WTC11 (cell line): ENCODE measurements at regions not wholly inside any gene's neighbourhood (a gene's known extent, or its start where the extent isn't known, plus 50 kb on each side); places are given as distances from the start of the nearest gene placed in this dataset.

ENCODE experiments used
- ATAC-seq: fragments of 200-7000 bp; cut with Tn5 transposase; 2 replicates; pipeline ENCODE4 v1.10.0; 2021; ENCODE audit warnings: mild to moderate bottlenecking, moderate library complexity
- CTCF ChIA-PET: fragments of 300-600 bp; sonication (Branson Sonifier 250); formaldehyde crosslinking; loops from one replicate; lab custom pipeline; 2021; ENCODE audit warnings: antibody characterized with exemption; lab: Charles Lee
- POLR2A ChIA-PET: fragments of 350-600 bp; sonication (Branson Sonifier 250); formaldehyde crosslinking; loops from one replicate; lab custom pipeline; 2021; ENCODE audit warnings: antibody characterized with exemption; lab: Charles Lee
- DNase-seq: peaks from one replicate; pipeline ENCODE4 v3.0.0; 2021; ENCODE audit warnings: low spot score
- H3K27ac Mint-ChIP-seq: 2 replicates; pipeline ENCODE4 v1.8.0; 2021; ENCODE audit warnings: mixed read lengths
- H3K27me3 Mint-ChIP-seq: 2 replicates; pipeline ENCODE4 v1.8.0; 2021; ENCODE audit warnings: low read depth, mild to moderate bottlenecking, moderate library complexity, mixed read lengths
- H3K36me3 Mint-ChIP-seq: 2 replicates; pipeline ENCODE4 v1.8.0; 2021; ENCODE audit warnings: mixed read lengths
- H3K4me1 Mint-ChIP-seq: 2 replicates; pipeline ENCODE4 v1.8.0; 2022; ENCODE audit warnings: mixed read lengths
- H3K4me3 Mint-ChIP-seq: 2 replicates; pipeline ENCODE4 v1.8.0; 2021; ENCODE audit warnings: mild to moderate bottlenecking, moderate library complexity, mixed read lengths
- H3K9me3 Mint-ChIP-seq: 2 replicates; pipeline ENCODE4 v1.8.0; 2021; ENCODE audit warnings: mixed read lengths
- CBFB ChIP-seq: sonication (generic); formaldehyde crosslinking; IDR thresholded peaks from 2 replicates; pipeline ENCODE4 v1.8.1; 2022; ENCODE audit warnings: mild to moderate bottlenecking, low read depth, missing genetic modification reagents
- CREB1 ChIP-seq: sonication (generic); formaldehyde crosslinking; IDR thresholded peaks from 2 replicates; pipeline ENCODE4 v1.8.0; 2023; ENCODE audit warnings: mild to moderate bottlenecking, missing genetic modification reagents
- E2F5 ChIP-seq: sonication (generic); formaldehyde crosslinking; IDR thresholded peaks from 2 replicates; pipeline ENCODE4 v1.8.1; 2022; ENCODE audit warnings: mild to moderate bottlenecking, moderate library complexity, missing genetic modification reagents
- EMX1 ChIP-seq: fragments of 250-450 bp; sonication (Bioruptor Pico); IDR thresholded peaks from 2 replicates; pipeline ENCODE4 v1.8.0; 2021; ENCODE audit warnings: mild to moderate bottlenecking
- FOXJ3 ChIP-seq: sonication (generic); formaldehyde crosslinking; IDR thresholded peaks from 2 replicates; pipeline ENCODE4 v1.9.0; 2021; ENCODE audit warnings: missing genetic modification reagents, mild to moderate bottlenecking, borderline replicate concordance
- FOXK1 ChIP-seq: sonication (generic); formaldehyde crosslinking; IDR thresholded peaks from 2 replicates; pipeline ENCODE4 v1.8.0; 2022; ENCODE audit warnings: mild to moderate bottlenecking, moderate library complexity, missing genetic modification reagents
- FOXP1 ChIP-seq: sonication (generic); formaldehyde crosslinking; IDR thresholded peaks from 2 replicates; pipeline ENCODE4 v1.8.0; 2022; ENCODE audit warnings: missing genetic modification reagents, mild to moderate bottlenecking, moderate library complexity, borderline replicate concordance
- GRHL2 ChIP-seq: fragments of 250-450 bp; sonication (Bioruptor Pico); IDR thresholded peaks from 2 replicates; pipeline ENCODE4 v1.8.0; 2022; ENCODE audit warnings: mild to moderate bottlenecking, moderate library complexity; ENCODE audit not compliant: insufficient replicate concordance, severe bottlenecking
- GTF2I ChIP-seq: fragments of 250-450 bp; sonication (Bioruptor Pico); conservative IDR thresholded peaks from 2 replicates; pipeline ENCODE4 v1.4.0; 2021; ENCODE audit warnings: mild to moderate bottlenecking
- HMGXB4 ChIP-seq: sonication (generic); formaldehyde crosslinking; IDR thresholded peaks from 2 replicates; pipeline ENCODE4 v1.8.1; 2023; ENCODE audit warnings: mild to moderate bottlenecking, moderate library complexity, missing genetic modification reagents
- IRF1 ChIP-seq: sonication (generic); formaldehyde crosslinking; IDR thresholded peaks from 2 replicates; pipeline ENCODE4 v1.8.0; 2023; ENCODE audit warnings: missing genetic modification reagents
- KAT7 ChIP-seq: sonication (generic); formaldehyde crosslinking; IDR thresholded peaks from 2 replicates; pipeline ENCODE4 v1.8.1; 2023; ENCODE audit warnings: missing genetic modification reagents, mild to moderate bottlenecking, borderline replicate concordance
- NFE2L1 ChIP-seq: sonication (generic); formaldehyde crosslinking; IDR thresholded peaks from 2 replicates; pipeline ENCODE4 v1.8.1; 2023; ENCODE audit warnings: missing genetic modification reagents
- TCF7 ChIP-seq: sonication (generic); formaldehyde crosslinking; IDR thresholded peaks from 2 replicates; pipeline ENCODE4 v1.8.0; 2022; ENCODE audit warnings: mild to moderate bottlenecking, low read depth, missing genetic modification reagents, moderate library complexity
- ZNF263 ChIP-seq: sonication (generic); formaldehyde crosslinking; IDR thresholded peaks from 2 replicates; pipeline ENCODE4 v1.8.1; 2022; ENCODE audit warnings: low read depth, mild to moderate bottlenecking, moderate library complexity, missing genetic modification reagents
- ZNF281 ChIP-seq: sonication (generic); formaldehyde crosslinking; IDR thresholded peaks from 2 replicates; pipeline ENCODE4 v1.8.0; 2023; ENCODE audit warnings: mild to moderate bottlenecking, missing genetic modification reagents
- ZNF416 ChIP-seq: fragments of 250-450 bp; sonication (Bioruptor Pico); IDR thresholded peaks from 2 replicates; pipeline ENCODE4 v1.9.0; 2021; ENCODE audit warnings: mild to moderate bottlenecking, inconsistent platforms
- ZNF423 ChIP-seq: fragments of 250-450 bp; sonication (Bioruptor Pico); IDR thresholded peaks from 2 replicates; pipeline ENCODE4 v2.1.2; 2022; ENCODE audit warnings: mild to moderate bottlenecking, moderate library complexity
- TF ChIP-seq, protein P1 (sequence below): sonication (generic); formaldehyde crosslinking; IDR thresholded peaks from 2 replicates; pipeline ENCODE4 v1.8.0; 2022; ENCODE audit warnings: mild to moderate bottlenecking, missing genetic modification reagents
- TF ChIP-seq, protein P2 (sequence below): sonication (generic); formaldehyde crosslinking; IDR thresholded peaks from 2 replicates; pipeline ENCODE4 v1.8.1; 2023; ENCODE audit warnings: mild to moderate bottlenecking, missing genetic modification reagents, borderline replicate concordance

DNA sequence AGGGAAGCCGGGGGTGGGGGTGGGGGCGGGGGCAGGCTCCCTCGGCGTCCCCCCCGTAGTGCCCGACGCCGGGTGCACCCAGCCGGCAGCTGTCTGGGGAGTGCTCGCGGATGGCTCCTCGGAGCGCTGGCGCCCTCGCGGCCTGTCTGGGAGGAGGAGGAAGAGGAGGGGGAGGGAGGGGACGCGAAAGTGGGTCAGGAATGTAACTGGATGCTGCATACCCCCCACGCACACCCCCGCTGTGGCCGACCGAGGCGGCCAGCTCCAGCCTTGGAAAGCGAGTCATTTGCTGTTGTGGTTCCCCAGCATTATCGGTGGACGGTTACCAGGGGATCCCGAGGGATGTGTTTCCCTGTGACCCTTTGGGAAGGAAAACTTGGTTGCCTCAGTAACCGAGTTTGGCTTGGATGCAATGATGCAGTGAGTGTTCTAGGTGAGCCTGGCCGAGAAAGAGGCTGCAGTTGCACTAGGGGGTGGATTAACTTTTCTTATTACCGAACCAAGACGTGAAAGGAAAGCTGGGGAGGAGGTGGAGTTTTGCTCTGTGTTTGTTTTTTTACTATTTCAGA, 55.2 kb upstream of the RREB1 start:
- no peak overlapping the region for H3K27ac Mint-ChIP-seq
- DNase-seq (peak; percentile 57), ATAC-seq (peak; percentile 10)
- ChIA-PET CTCF (interaction anchor here (1.0 to 1.4 kb wide), 4 partner anchors 189 to 356 kb away, joined by 3 to 6 read pairs (median 4); no protein-coding TSS in a partner anchor), POLR2A (interaction anchor here (0.7 to 1.0 kb wide), 3 partner anchors 57 to 365 kb away, joined by 3 to 4 read pairs (median 4); no protein-coding TSS in a partner anchor)
- H3K36me3 Mint-ChIP-seq = no peaks in the 10 kb centered on the region
- H3K4me1 Mint-ChIP-seq = peaks cover 27% of the 10 kb centered on the region
- no peaks in the 10 kb centered on the region for H3K9me3 Mint-ChIP-seq
- peak overlapping the region; percentile 79 for H3K4me3 Mint-ChIP-seq
- TF ChIP-seq NFE2L1 (CRISPR knock-in tag) = no peak
- peak; percentile 27; the same call in 1 of the 2 replicates for TF ChIP-seq ZNF423 (CRISPR knock-in tag)
- 0 out of 2 replicates have a peak, but pooled peaks have one; percentile 34 for TF ChIP-seq FOXK1 (CRISPR knock-in tag)
- TF ChIP-seq KAT7 (CRISPR knock-in tag) = 0 out of 2 replicates have a peak, but pooled peaks have one; percentile 7
- peaks cover 13% of the 10 kb centered on the region for H3K27me3 Mint-ChIP-seq

DNA sequence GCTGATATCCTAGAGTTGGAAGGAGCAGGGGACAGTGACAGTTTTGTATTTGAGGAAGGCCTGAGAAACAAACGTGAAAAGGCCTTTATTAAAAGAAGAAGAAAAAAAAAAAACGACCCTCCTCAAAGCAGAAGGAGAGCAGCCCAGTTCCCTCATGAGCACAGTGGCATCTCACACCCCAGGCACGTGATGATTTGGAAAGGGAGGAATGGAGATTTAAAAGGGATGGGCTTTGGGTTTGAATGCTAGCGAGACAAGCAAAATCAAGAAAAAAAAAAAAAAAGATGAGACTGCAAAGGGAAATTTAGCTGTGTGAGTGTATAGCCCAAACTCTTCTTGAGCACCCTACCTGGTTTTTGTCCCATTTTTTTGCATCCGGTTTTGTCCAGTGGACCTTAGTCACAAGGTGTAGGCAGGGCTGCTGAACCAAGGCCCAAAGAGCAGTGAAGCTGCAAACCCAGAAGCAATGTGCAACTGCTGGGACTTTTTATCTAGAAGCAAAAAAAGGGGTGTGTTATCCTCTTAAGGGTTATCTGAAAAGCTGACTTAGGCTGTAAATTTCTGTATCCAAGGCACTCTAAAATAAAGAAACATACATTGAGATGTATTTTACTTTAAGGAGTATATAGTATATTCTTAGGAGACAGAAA, 54.5 kb upstream of the RREB1 start:
- Mint-ChIP-seq H3K27ac (no peak overlapping the region), H3K36me3 (no peaks in the 10 kb centered on the region), H3K4me3 (peak overlapping the region; percentile 79), H3K27me3 (peaks cover 13% of the 10 kb centered on the region)
- CTCF ChIA-PET = interaction anchor here (1.4 kb wide), 1 partner anchor 190 kb away, joined by 4 read pairs; no protein-coding TSS in a partner anchor
- TF ChIP-seq, protein P1, sequence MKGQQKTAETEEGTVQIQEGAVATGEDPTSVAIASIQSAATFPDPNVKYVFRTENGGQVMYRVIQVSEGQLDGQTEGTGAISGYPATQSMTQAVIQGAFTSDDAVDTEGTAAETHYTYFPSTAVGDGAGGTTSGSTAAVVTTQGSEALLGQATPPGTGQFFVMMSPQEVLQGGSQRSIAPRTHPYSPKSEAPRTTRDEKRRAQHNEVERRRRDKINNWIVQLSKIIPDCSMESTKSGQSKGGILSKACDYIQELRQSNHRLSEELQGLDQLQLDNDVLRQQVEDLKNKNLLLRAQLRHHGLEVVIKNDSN (CRISPR knock-in tag) = peak; percentile 57; the same call in 1 of the 2 replicates
- TF ChIP-seq IRF1 = no peak
- TF ChIP-seq ZNF416 (CRISPR knock-in tag) = no peak
- TF ChIP-seq, protein P2, sequence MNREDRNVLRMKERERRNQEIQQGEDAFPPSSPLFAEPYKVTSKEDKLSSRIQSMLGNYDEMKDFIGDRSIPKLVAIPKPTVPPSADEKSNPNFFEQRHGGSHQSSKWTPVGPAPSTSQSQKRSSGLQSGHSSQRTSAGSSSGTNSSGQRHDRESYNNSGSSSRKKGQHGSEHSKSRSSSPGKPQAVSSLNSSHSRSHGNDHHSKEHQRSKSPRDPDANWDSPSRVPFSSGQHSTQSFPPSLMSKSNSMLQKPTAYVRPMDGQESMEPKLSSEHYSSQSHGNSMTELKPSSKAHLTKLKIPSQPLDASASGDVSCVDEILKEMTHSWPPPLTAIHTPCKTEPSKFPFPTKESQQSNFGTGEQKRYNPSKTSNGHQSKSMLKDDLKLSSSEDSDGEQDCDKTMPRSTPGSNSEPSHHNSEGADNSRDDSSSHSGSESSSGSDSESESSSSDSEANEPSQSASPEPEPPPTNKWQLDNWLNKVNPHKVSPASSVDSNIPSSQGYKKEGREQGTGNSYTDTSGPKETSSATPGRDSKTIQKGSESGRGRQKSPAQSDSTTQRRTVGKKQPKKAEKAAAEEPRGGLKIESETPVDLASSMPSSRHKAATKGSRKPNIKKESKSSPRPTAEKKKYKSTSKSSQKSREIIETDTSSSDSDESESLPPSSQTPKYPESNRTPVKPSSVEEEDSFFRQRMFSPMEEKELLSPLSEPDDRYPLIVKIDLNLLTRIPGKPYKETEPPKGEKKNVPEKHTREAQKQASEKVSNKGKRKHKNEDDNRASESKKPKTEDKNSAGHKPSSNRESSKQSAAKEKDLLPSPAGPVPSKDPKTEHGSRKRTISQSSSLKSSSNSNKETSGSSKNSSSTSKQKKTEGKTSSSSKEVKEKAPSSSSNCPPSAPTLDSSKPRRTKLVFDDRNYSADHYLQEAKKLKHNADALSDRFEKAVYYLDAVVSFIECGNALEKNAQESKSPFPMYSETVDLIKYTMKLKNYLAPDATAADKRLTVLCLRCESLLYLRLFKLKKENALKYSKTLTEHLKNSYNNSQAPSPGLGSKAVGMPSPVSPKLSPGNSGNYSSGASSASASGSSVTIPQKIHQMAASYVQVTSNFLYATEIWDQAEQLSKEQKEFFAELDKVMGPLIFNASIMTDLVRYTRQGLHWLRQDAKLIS = no peak
- TF ChIP-seq E2F5 (CRISPR knock-in tag) = no peak
- TF ChIP-seq GRHL2 (CRISPR knock-in tag) = no peak
- TF ChIP-seq ZNF281 (CRISPR knock-in tag) = no peak
- TF ChIP-seq ZNF263 (CRISPR knock-in tag) = no peak
- no peak for TF ChIP-seq FOXP1 (CRISPR knock-in tag)
- TF ChIP-seq CBFB (CRISPR knock-in tag) = no peak
- no peak for TF ChIP-seq HMGXB4 (CRISPR knock-in tag)
- no peak for TF ChIP-seq GTF2I (CRISPR knock-in tag)
- TF ChIP-seq CREB1 (CRISPR knock-in tag) = no peak
- 0 out of 2 replicates have a peak, but pooled peaks have one; percentile 4 for TF ChIP-seq FOXK1 (CRISPR knock-in tag)
- no peak for TF ChIP-seq FOXJ3 (CRISPR knock-in tag)
- no peak for TF ChIP-seq TCF7
- TF ChIP-seq EMX1 (CRISPR knock-in tag) = no peak
- TF ChIP-seq, all 79 proteins: peak for 2
- DNase-seq (no peak), ATAC-seq (no peak)
- Mint-ChIP-seq H3K4me1 (peaks cover 27% of the 10 kb centered on the region), H3K9me3 (no peaks in the 10 kb centered on the region)
- POLR2A ChIA-PET = interaction anchor here (1.0 kb wide), 1 partner anchor 294 kb away, joined by 4 read pairs; no protein-coding TSS in a partner anchor
